Right lobe of liver (tissue), 4 donors: ENCODE measurements at regions not wholly inside any gene's neighbourhood (a gene's known extent, or its start where the extent isn't known, plus 50 kb on each side); places are given as distances from the start of the nearest gene placed in this dataset.

ENCODE experiments used
- POLR2A ChIP-seq: fragments of 450-650 bp; IDR thresholded peaks from one replicate; pipeline ENCODE4 v1.6.1; 2017; ENCODE audit warnings: antibody characterized with exemption, mild to moderate bottlenecking
- TF ChIP-seq, protein P1 (sequence below), 4 donors: fragments of 200-600 bp in 3 of 4; fragments of 450-650 bp in 1 of 4; IDR thresholded peaks; one replicate each; pipeline versions ENCODE4 v1.5.1 to v1.8.0; 2016 to 2022; ENCODE audit warnings: antibody characterized with exemption in 4 of 4, mild to moderate bottlenecking in 2 of 4
- donor health status: DM: no; HTN: no; CAD: no.
- donor health status: DM: no; HTN: no; CAD: no.
- donor health status: DM: no; HTN: yes; CAD: no.

- no peak for TF ChIP-seq POLR2A
- TF ChIP-seq, protein P1, sequence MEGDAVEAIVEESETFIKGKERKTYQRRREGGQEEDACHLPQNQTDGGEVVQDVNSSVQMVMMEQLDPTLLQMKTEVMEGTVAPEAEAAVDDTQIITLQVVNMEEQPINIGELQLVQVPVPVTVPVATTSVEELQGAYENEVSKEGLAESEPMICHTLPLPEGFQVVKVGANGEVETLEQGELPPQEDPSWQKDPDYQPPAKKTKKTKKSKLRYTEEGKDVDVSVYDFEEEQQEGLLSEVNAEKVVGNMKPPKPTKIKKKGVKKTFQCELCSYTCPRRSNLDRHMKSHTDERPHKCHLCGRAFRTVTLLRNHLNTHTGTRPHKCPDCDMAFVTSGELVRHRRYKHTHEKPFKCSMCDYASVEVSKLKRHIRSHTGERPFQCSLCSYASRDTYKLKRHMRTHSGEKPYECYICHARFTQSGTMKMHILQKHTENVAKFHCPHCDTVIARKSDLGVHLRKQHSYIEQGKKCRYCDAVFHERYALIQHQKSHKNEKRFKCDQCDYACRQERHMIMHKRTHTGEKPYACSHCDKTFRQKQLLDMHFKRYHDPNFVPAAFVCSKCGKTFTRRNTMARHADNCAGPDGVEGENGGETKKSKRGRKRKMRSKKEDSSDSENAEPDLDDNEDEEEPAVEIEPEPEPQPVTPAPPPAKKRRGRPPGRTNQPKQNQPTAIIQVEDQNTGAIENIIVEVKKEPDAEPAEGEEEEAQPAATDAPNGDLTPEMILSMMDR (IDR thresholded peaks at IDR 0.05), result no peak
These were observed 254.2 kb upstream of the NR4A3 start for GRCh38 chr9:99567436-99567835.
